Ramos (cell line): ENCODE measurements at regions not wholly inside any gene's neighbourhood (a gene's known extent, or its start where the extent isn't known, plus 50 kb on each side); places are given as distances from the start of the nearest gene placed in this dataset.
"Not testable (repeated sequence)": the region's sequence is repeated elsewhere in the genome, so short reads cannot be mapped to it uniquely, and the experiment has no call there.

Source experiments
- in situ Hi-C: fragments of 300-500 bp; cut with MboI; formaldehyde crosslinking; loops from one replicate; pipeline ENCODE4 v1.14.3; 2022; ENCODE audit warnings: low sequenced_read_pairs; ENCODE audit not compliant: unreplicated experiment

DNA sequence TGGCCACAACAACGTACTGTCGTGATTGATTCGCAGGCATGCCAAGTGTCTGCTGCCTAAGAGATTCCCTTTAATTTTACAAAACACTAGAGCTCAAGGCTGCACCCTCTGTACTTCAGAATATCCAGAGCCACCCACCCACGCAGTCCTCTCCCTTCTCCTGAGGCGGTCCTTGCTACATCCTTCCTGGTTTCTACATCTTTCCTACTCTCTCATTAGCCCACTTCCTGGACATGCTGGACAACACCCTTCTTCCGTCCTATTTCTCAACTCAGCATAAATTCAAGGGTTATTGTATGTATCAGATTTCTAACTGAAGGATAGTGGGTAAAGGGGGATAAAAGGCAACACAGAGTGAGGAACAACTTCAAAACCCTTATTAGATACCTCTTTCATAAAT lies 148.4 kb upstream of the MAP3K1 start:
- in situ Hi-C loops = no loop called here

DNA sequence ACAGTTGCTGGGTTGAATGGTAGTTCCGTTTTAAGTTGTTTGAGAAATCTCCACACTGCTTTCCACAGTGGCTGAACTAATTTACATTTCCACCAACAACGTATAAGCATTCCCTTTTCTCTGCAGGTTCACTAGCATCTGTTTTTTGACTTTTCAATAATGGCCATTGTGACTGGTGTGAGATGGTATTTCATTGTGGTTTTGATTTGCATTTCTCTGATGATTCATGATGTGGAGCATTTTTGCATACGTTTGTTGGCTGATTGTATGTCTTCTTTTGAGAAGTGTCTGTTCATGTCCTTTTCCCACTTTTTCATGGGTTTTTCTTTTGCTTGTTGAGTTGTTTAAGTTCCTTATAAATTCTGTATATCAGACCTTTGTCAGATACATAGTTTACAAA lies 150.2 kb upstream of the MAP3K1 start:
- in situ Hi-C loops = not testable (repeated sequence)

DNA sequence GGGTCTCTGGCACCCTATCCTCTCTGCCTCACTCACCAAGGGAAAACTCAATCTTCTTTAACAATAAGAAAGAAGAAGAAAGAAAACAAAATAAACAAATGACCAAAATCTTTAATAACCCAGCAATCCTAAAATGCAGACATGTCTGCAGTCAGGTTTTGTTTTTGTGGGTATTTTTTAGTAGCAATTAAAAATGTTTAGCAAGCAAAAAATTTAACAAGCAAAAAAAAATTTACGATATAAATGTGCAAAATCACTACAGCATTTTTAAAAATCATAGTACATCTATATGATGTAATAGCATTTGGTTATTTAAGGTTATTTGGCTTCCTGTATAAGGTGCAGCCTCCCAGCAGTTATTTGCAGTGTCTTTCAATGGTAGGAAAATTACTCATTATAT lies 151.3 kb upstream of the MAP3K1 start:
- in situ Hi-C loops = no loop called here

DNA sequence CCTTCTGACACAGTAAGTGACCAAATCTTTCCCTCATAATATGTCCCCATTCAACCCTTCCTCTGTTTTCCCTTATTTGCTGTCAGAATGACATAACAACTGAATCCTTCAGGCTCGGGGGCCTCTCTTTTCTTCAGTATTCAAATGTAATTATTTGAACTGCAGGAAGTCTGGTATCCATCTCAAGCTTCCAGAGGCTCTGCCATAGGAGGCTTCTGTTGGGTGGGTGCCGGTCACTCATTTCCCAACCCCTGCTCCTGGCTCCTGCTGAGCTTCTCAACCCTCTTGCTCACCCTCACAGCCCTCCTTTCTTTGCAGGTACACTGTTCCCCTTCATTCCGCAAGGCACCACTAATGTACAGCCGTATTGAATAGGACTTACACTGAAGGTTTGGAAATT lies 151.8 kb upstream of the MAP3K1 start:
- in situ Hi-C loops = no loop called here

DNA sequence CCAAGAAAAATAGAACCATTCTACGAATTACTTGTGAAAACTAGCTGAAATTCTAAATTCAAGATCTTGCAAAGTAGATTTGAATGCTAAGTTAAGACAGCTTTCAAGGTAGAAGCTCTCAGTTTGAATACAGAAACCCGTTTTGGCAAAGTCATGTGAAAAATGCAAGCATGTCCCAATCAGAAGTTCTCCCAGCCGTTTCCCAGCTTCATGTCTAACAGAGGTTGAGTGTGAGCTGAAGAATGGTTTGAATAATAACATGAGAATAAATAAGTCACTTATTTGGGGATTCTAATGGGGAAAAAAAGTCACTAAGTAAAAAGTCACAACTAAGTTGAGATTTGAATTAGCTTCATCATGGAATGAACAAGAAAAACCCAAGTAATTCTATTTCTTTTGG lies 152.5 kb upstream of the MAP3K1 start:
- in situ Hi-C loops = no loop called here

DNA sequence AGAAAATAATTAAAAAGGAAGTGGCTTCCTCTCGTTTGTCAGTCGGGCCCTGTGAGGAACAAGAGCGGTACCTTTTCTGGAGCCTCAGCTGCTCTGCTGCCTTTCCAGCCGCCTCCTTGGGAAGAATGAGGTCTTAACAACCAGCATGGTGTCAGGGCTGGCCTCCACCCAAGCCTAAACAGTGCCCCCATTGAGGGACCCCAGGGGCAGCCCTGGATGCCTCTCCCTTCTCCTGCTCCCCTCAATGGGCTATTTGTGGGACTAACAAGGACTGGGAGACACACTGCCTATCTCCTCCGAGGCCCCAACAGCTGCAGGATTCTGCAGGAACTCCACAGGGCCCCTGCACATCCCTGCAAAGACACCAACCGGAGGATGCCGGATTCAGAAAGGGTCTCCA lies 155.4 kb upstream of the MAP3K1 start:
- in situ Hi-C loops = no loop called here

DNA sequence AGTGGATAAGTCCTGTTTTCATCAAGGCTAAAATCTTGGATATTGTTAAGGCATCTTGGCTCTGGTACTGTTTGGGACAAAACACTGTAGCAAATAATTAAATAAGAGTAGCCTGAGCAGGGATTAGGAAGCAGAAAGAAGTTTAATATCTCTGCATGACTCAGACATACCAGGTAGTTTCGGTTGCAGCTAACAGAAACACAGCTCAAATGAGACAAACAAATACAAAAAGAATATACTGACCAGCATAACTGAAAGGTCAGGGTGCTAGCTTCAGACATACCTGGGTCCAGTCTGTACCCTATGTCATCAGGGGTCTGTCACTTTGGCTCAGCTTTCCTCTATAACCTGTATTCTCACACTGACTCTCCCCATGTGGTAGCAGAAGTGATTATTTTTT lies 156.4 kb upstream of the MAP3K1 start:
- in situ Hi-C loops = no loop called here

DNA sequence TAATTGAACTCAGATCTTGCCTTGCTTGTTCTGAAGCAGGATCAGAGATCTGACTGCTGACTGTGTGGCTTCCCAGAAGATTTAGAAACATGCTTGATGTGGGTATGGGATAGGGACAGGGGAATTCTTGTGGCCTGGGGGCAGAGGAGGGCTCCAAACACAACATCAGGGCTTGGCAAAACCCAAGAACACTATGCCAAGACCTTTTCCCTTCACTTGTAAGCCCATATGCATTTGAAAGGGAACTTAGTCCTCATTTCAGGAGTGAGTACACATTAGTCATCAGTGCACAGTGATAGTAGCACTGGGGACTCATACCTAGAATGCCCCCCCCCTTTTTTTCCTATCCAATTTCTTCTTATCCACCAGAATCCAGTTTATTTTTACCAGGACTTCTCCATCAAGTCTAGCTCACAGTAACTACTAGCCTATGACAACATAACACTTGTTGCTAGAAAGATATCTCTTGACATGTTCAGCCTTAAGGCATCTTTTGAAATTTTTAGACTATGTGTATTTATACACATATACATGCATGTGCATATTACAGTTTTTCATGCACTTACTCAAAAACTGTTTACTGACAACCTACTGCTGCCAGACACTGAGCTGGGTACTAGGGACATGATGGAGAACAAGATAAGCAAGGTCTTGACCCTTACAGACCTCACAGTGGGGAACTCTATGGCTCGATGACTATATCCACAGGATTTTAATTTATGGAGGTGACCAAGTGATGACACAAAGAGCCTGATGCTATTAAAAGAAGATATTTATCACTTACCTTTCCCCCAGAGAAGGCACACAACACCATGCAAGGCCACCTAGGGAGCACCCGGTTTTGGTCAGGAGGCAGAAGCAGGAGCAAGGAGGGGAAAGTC lies 158.3 kb upstream of the MAP3K1 start:
- in situ Hi-C loops = no loop called here

DNA sequence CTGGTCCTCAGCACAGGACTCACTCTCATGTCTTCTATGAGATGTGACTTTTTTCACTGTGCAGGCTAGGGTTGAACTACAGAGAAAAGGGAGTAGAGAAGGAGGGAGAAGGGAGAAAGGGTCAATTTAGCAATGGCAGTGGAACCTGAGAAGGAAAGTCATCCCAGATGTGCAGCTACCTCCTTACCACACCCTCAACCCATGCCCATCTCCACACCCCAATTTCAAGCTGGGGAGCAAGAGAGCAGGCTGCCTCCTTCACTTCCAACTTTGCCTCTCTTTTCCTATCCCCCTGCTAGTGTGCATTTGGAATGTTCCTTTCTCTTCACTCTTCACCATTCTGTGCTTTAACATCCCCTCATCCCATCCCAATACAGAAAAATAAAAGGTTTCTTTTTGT lies 163.5 kb upstream of the MAP3K1 start:
- in situ Hi-C loops = no loop called here

DNA sequence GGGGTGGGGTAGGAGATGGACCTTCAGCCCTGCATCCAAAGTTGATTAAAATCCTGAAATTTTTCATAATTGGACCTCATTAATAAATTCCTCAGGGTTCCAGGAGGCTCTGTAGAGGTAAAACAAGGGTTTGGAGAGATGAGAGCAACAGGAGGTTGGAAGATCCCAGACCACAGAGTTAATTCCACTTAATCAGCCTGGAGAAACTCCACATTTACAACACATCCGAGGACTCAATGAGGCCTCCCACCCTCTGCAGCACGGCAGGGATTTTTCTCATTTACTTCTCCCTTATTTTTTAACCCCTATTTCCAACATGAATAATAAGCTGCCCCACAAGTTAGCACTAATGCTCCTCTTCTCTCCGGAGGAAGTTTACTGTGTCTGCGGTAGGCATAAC lies 165.0 kb upstream of the MAP3K1 start:
- in situ Hi-C loops = no loop called here

DNA sequence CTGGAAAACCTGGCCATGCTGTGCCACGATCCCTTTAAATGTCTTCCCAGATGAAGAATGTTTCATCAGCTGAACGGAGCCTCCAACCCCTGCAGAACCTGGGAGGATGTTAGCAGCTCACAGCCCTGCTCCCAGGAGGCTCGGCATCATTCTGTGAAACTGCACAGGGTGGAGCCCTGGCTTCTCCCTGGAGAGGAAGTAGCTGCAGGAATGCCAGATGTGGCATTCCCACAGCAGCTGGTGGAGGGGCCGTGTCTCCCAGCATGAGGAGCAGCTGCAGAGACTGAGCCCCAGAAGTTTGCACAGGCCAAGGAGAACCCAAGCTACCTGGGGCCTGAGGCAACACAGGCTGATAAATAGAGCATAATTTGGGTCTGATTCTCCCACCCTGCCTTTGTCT lies 165.8 kb upstream of the MAP3K1 start:
- in situ Hi-C loops = no loop called here

DNA sequence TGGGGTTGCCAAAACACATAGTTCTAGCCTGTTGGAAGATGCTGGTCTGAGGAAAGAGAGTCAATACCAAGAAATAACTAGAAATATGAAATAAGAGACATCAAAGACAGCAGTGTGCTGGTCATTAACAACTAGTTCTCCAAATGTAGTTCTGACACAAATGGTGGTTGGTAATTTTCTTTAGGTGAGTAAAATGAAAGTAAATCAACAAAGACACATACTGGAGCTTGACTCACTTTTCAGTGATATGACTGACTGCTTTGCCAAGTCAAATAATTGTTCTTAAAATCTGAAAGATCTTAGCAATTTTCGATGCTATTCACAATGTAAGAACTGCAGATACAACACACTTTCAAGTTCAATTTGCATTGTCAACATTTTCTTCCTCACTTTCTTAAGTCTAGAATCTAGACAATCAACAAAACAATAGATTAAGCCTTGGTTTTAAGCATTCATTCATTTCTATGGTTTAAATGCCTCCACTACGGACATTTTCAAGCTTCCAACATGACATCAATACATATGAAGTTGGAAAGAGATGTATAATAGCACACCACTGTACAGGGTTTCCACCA lies 166.8 kb upstream of the MAP3K1 start:
- in situ Hi-C loops = no loop called here

DNA sequence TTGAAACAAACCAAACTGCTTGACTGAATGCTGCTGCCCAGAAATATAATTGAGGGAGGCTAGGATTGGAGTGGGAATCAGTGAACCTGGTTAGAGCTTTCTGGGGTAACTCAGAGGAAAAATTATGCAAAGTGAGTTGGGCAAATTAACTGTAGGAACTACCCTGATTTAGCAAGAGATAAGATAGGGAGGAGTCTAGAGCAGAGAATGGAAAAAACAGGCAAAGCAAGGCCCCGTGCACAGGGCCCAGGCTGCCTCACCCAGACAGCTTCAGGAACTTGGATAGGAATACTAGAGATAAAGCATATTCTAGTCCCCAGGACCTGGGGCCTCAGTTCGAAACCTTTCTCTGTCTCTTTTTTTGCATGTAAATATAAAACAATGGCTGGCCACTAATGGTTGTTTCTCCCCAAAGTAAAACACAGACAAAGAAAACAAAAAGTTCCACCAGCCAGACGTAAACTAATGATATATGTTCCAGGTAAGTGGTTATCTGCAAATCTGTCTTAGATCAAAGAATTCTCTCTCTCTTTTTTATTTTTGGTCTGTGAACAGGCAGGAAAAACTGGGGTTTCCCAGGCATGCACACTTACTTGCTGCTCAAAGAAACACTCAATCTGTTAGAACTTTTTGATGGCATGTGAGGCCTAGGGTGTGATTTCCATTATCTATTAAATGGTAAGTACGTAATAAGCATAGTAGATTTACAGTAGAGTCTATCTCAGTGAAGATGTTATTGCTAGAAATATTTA lies 168.1 kb upstream of the MAP3K1 start:
- in situ Hi-C loops = no loop called here

DNA sequence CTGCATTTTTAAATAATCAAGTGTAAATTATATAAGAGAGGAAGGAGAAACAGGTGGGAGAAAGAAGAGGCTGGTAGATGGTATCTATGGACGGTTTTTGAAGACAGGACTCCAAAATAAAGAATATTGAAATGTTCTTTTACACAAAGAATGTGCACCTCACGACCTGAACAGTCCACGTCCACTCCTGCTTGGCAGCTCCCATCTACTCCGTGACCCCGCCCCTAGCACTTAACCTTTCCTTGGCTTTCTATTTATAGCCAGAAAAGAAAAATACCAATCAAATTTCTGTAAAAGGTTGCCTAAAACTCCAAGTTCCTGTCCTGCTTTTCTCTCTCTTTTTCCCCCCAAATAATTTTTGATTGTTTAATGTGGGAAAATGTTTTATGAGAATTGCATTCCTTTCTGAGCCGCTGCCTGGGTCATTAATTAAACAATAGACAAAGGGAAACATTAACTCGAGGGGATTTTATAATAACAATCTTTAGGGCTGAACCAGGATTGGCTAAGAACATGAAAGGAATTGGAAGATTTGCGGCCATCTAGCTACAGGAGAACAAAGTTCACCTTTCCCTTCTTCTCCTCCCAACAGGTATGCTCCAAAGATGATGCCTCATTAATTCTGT lies 173.6 kb upstream of the MAP3K1 start:
- in situ Hi-C loops = no loop called here

DNA sequence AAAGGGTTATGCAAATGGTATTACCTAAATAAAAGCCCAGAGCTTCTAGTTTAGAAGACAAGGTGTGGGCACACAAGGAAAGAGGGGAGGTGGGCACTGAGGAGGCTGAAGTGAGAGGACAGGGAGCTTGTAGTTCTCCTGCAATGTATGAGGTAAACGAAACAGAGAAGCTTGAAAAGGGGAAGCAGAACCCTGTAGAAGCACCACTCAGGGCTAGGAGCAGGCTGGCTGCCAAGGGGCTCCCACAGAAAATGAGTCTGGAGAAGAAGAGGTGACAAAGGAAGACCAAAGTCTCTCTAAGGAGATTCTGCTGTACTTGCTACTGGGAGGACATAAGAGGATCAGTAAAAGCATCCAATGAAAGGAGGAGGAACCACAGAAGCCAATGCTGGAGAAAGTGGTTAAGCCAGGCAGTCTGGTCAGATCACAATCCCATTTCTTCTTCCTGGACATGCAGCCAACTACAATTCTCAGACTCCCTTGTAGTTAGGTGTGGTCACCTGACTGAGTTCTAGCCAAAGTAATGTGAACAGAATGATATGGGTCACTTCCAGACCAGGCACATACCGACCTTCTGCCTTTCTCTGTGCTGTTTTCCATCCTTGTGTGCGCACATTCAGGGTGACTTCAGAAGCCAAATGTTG lies 174.5 kb upstream of the MAP3K1 start:
- in situ Hi-C loops = no loop called here

DNA sequence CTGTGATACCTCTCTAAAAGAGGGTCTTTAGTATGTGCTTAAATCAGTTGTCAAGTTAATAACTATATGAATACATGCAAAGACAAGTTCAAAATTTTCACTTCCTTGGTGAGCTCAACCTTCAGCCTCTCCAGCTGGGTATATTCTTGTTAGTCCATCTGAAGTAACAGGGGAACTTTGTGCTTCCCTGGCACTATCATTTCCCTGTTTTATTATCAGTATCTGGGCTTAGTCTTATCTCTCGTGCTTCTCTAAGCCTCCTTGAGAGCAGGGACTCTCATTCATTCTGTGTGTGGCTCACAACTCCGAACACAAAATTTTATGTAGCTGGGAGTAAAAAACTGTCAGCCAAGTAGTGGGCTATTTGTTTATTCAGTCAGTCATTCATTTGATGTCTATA lies 175.9 kb upstream of the MAP3K1 start:
- in situ Hi-C loops = no loop called here

DNA sequence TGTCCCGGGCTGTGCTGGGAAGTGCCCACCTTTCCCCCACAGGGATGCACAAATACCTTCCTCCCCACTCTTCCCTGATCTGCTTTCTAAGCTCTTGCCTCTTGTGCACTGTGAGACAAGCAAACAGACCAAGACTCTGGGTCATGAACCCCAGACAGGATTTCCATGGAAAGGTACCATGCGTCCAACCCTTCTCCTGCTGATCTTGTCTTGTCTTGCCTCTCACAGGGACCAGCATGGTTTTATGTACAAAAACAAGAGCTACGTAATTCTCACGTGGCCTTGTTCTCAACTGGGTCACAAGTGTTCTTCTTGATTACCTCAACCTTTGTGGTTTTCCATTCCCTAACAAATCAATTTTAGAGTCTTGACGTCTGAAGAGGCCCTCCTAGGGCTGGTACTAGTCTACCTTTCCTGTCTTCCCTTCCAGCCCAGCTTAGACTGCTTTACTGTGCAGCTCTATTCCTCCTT lies 176.5 kb upstream of the MAP3K1 start:
- in situ Hi-C loops = no loop called here

DNA sequence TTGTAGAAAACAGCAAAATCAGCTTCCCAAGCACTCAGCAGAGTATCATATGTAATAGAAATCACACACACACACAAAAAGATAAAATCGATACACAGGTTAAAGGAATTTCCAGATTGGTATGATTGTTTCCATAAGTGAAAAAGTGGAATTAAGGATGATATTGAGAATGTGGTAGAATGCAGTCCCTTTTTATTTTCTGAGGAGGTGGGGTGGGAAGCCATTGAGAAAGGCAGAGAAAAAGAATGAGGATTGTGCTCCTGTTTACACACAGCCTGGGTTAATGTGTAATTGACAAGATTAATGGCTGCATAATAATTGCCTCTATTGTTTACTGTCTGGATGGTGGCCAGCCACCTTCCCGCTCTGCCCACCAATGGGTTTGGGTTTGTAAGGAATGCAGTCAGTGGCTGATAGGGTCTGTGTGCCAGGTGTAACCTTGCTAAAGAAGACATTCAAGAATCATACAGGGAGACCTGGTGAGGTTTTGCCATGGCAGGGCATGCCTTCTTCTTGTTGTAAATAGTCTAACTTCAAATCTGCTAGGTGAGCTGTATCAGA lies 177.2 kb upstream of the MAP3K1 start:
- in situ Hi-C loops = no loop called here

DNA sequence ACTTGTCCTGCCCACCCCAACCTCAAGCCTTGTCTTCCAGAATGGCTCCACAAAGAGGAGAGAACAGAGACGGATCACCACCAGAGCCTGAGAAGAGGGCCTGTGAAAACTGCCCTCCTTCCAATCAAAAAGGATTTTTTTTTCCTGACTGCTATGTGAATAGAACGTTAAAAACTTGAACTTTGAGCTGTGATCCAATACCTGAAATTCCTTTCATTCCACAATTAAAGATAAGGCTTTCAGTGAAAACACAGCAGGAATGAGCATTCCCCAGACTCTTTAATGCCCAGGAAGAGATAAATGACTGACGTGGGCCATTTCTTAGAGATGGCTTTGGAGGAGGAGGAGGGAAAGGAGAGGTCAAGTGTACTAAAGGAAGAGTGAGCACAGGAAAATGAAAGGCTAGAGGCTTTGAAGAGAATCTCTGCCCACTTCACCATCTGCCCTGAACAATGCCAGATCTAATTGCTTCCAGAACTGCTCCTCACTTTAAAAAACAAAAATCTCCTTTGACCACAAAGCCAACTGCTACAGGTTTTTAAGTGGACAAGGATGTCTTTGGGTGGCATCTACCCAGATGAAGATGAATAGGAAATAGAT lies 177.9 kb upstream of the MAP3K1 start:
- in situ Hi-C loops = no loop called here

DNA sequence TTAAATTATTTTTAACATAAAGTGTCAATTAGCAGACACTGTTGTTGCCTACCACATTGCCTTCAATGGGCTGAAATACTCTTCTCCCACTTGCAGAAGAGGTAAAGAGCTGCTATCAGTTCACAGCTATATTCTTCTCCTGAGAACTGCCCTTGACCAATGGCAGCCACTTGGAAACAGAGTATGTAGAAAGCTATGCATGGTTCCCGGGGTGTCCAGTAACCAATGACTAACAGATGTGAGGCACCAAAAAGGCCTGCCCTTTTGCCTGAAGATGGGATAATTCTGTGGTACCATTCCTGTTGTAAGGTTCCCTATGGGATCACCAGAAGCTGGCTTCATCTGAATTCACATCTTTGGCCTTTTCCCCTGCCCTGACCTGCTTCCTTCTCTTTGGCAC lies 181.4 kb upstream of the MAP3K1 start:
- in situ Hi-C loops = no loop called here
